ENCODE measurements at regions not wholly inside any gene's neighbourhood (a gene's known extent, or its start where the extent isn't known, plus 50 kb on each side); places are given as distances from the start of the nearest gene placed in this dataset.
"Not testable (repeated sequence)": the region's sequence is repeated elsewhere in the genome, so short reads cannot be mapped to it uniquely, and the experiment has no call there.

DNA sequence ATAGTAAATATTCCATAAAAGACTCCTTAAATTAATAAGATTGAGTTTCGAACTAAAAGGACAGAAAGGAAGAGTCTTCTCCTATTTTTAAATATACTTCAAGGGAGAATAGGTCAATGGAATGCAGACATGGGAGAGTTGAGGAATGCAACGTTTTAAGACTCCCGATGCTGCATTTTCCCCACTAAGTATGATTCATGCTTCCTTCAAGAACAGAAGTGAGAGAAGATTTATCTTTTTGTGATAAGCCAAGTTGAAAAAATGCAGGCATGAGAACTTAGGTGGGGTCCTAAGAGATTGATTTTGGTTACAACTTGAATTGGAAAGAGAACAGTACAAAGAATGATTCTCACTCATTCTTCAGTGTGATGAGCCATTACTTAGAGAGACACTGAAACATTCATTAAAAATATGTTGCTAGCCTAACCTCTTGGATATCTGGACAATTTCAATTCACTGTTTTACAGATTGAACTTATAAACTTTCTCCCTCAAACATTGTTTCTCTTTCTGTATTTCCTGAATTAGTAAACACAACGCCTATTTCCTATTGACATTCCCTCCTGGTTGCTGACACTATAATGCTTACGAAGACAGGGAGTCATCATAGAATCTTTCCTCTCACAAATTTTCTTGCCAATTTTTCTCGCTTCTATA lies 1666.1 kb upstream of the WWC1 start:
- H3K27ac Mint-ChIP-seq (ENCODE audit: low read depth) = no peak overlapping the region
- no peak for DNase-seq (ENCODE audit: low spot score in 2 of 2)
- H3K4me3 Mint-ChIP-seq = no peak overlapping the region
- no peaks in the 10 kb centered on the region for H3K36me3 Mint-ChIP-seq (ENCODE audit: insufficient read depth)
- no peak for ATAC-seq (replicated peaks; ENCODE audit: extremely low read depth, poor library complexity, severe bottlenecking)
- no peaks in the 10 kb centered on the region for H3K27me3 Mint-ChIP-seq
- H3K4me1 Mint-ChIP-seq = no peaks in the 10 kb centered on the region
- peaks cover 9% of the 10 kb centered on the region for H3K9me3 Mint-ChIP-seq

DNA sequence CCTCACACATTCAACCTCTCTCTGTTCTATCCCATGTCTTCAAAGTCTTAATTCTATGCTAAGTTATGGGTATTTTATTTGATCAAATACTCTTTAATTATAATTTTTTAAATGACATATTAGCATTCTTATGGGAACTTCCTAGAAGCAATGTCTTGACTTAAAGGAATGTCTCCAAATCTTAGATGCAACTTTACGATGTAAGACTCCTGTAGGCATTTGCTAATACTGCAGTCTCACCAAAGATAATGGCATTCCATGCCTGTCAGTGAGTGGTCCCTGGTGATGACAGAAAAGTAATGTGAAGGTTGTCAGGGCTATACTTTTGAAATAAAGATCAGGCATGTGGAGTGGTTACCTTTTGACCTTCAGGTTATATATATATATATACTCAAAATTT lies 1654.2 kb upstream of the WWC1 start:
- H3K36me3 Mint-ChIP-seq (ENCODE audit: insufficient read depth) = peaks cover 1% of the 10 kb centered on the region
- peaks cover 10% of the 10 kb centered on the region for H3K9me3 Mint-ChIP-seq

DNA sequence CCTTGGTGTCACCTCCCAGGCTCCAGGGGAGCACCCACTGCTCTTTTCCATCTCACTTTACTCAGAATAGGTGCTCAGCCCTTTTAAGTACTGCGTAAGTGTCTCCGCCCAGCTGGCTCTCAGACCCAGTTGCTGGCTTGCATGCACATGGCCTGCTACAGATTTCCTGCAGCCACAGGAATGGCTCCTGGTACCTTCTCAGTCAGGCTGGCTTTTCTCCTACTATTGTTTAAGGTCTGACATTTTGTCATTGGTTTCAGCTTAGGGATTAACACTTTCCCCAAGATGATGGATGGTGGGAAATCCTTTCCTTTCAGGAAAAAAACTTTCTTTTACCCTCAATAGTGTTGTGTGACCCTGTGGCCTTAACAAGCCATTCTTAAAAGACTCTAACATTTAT lies 1652.3 kb upstream of the WWC1 start:
- Mint-ChIP-seq H3K4me1 (no peaks in the 10 kb centered on the region), H3K4me3 (no peak overlapping the region), H3K9me3 (peaks cover 10% of the 10 kb centered on the region), H3K27me3 (no peaks in the 10 kb centered on the region), H3K27ac (ENCODE audit: low read depth) (no peak overlapping the region), H3K36me3 (ENCODE audit: insufficient read depth) (peaks cover 1% of the 10 kb centered on the region)
- ATAC-seq (replicated peaks; ENCODE audit: extremely low read depth, poor library complexity, severe bottlenecking) (no peak), DNase-seq (ENCODE audit: low spot score in 2 of 2) (no peak)

More for the DNA sequence above, 1654.2 kb upstream of the WWC1 start:
- Mint-ChIP-seq H3K27me3 (no peaks in the 10 kb centered on the region), H3K27ac (ENCODE audit: low read depth) (no peak overlapping the region), H3K4me1 (no peaks in the 10 kb centered on the region), H3K4me3 (no peak overlapping the region)
- no peak for DNase-seq (ENCODE audit: low spot score in 2 of 2)
- ATAC-seq (replicated peaks; ENCODE audit: extremely low read depth, poor library complexity, severe bottlenecking) = no peak

- ATAC-seq (replicated peaks; ENCODE audit: extremely low read depth, poor library complexity, severe bottlenecking); DNase-seq (ENCODE audit: low spot score in 2 of 2); H3K36me3 Mint-ChIP-seq (ENCODE audit: insufficient read depth); H3K4me3 Mint-ChIP-seq; H3K27me3 Mint-ChIP-seq; H3K4me1 Mint-ChIP-seq; H3K27ac Mint-ChIP-seq (ENCODE audit: low read depth): not testable (repeated sequence)
- peaks cover 18% of the 10 kb centered on the region for H3K9me3 Mint-ChIP-seq
These were observed 1651.3 kb upstream of the WWC1 start for GRCh38 chr5:166640136-166640535.

DNA sequence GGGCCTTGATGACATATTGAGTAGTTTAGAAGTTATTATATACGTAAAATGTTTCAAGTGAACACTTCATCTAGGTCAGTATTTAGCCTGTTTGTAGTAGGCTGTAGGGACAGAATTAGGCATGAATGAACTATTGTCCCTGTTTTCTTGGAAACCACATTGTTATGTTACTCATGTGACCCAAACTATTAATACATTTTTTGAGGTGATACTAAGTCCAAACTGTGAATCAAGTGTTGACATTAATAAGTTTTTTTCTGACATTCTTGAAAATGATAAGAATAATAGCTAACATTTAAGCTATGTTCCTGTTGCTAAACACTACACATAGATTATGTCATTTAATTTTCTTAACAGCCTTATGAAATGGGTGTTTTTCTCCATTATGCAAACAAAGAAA lies 1642.7 kb upstream of the WWC1 start:
- Mint-ChIP-seq H3K4me1 (no peaks in the 10 kb centered on the region), H3K4me3 (no peak overlapping the region), H3K9me3 (peaks cover 12% of the 10 kb centered on the region), H3K27ac (ENCODE audit: low read depth) (no peak overlapping the region), H3K27me3 (no peaks in the 10 kb centered on the region), H3K36me3 (ENCODE audit: insufficient read depth) (no peaks in the 10 kb centered on the region)
- DNase-seq (ENCODE audit: low spot score in 2 of 2) (no peak), ATAC-seq (replicated peaks; ENCODE audit: extremely low read depth, poor library complexity, severe bottlenecking) (no peak)

DNA sequence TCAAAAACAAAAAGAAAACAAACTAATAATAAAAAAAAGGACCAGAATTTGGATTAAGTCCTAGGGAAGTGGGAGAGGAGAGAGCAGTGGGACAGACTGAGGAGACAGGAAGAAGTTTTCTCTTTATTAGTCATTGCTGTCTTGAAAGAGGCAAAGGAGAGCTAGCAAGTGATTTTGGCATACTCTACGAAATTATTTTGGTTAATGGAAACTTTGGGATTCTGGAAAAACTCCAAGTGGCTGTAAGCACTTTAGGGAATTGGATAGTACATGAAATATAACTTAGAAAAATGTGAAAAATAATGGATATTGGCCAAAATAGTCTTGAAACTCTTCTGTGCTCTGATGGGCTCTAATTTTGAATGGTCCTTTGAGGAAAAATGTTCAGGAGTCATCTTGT lies 1641.8 kb upstream of the WWC1 start:
- peaks cover 10% of the 10 kb centered on the region for H3K9me3 Mint-ChIP-seq
- H3K27ac Mint-ChIP-seq (ENCODE audit: low read depth) = no peak overlapping the region
- no peak overlapping the region for H3K4me3 Mint-ChIP-seq
- H3K4me1 Mint-ChIP-seq = no peaks in the 10 kb centered on the region
- DNase-seq (ENCODE audit: low spot score in 2 of 2) (no peak), ATAC-seq (replicated peaks; ENCODE audit: extremely low read depth, poor library complexity, severe bottlenecking) (no peak)
- no peaks in the 10 kb centered on the region for H3K36me3 Mint-ChIP-seq (ENCODE audit: insufficient read depth)
- no peaks in the 10 kb centered on the region for H3K27me3 Mint-ChIP-seq

GRCh38 chr5:166651234-166651633 lies 1640.2 kb upstream of the WWC1 start:
- H3K4me3 Mint-ChIP-seq = no peak overlapping the region
- peaks cover 8% of the 10 kb centered on the region for H3K9me3 Mint-ChIP-seq
- no peak overlapping the region for H3K27ac Mint-ChIP-seq (ENCODE audit: low read depth)

GRCh38 chr5:166671811-166672210 lies 1619.6 kb upstream of the WWC1 start:
- no peak overlapping the region for H3K27ac Mint-ChIP-seq (ENCODE audit: low read depth)
- no peaks in the 10 kb centered on the region for H3K4me1 Mint-ChIP-seq
- no peak overlapping the region for H3K4me3 Mint-ChIP-seq
- no peak for ATAC-seq (replicated peaks; ENCODE audit: extremely low read depth, poor library complexity, severe bottlenecking)
- H3K27me3 Mint-ChIP-seq = no peaks in the 10 kb centered on the region
- peaks cover 7% of the 10 kb centered on the region for H3K9me3 Mint-ChIP-seq
- no peaks in the 10 kb centered on the region for H3K36me3 Mint-ChIP-seq (ENCODE audit: insufficient read depth)
- no peak for DNase-seq (ENCODE audit: low spot score in 2 of 2)

More at GRCh38 chr5:166651234-166651633, 1640.2 kb upstream of the WWC1 start:
- no peaks in the 10 kb centered on the region for H3K27me3 Mint-ChIP-seq
- DNase-seq (ENCODE audit: low spot score in 2 of 2) (no peak), ATAC-seq (replicated peaks; ENCODE audit: extremely low read depth, poor library complexity, severe bottlenecking) (no peak)
- H3K4me1 Mint-ChIP-seq = no peaks in the 10 kb centered on the region
- H3K36me3 Mint-ChIP-seq (ENCODE audit: insufficient read depth) = no peaks in the 10 kb centered on the region

- Mint-ChIP-seq H3K27me3 (no peaks in the 10 kb centered on the region), H3K36me3 (ENCODE audit: insufficient read depth) (no peaks in the 10 kb centered on the region), H3K9me3 (peaks cover 7% of the 10 kb centered on the region), H3K4me1 (no peaks in the 10 kb centered on the region), H3K27ac (ENCODE audit: low read depth) (no peak overlapping the region), H3K4me3 (no peak overlapping the region)
- no peak for DNase-seq (ENCODE audit: low spot score in 2 of 2)
- ATAC-seq (replicated peaks; ENCODE audit: extremely low read depth, poor library complexity, severe bottlenecking) = no peak
These were observed 1619.0 kb upstream of the WWC1 start for GRCh38 chr5:166672431-166672830.

DNA sequence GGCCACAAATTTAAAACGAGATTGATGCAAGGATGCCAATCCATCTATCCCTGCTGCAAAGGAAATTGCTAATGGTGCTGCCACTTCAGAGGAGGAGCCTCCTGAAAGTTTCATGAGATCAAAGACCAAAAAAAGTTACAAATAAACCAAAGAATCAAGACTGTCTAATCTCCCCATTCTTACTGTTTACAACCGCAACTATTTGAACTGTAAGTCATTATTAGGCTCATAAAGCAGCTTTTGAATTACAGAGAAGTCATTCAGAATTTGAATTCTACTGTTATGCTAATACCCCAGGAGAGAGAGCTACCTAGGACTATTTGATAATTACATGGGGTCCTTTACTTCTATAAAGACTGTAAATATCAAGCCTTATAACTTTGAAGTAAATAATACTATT lies 1613.6 kb upstream of the WWC1 start:
- Mint-ChIP-seq H3K4me1 (no peaks in the 10 kb centered on the region), H3K9me3 (peaks cover 11% of the 10 kb centered on the region), H3K4me3 (no peak overlapping the region), H3K27ac (ENCODE audit: low read depth) (no peak overlapping the region), H3K36me3 (ENCODE audit: insufficient read depth) (no peaks in the 10 kb centered on the region), H3K27me3 (no peaks in the 10 kb centered on the region)
- DNase-seq (ENCODE audit: low spot score in 2 of 2) = no peak
- no peak for ATAC-seq (replicated peaks; ENCODE audit: extremely low read depth, poor library complexity, severe bottlenecking)

DNA sequence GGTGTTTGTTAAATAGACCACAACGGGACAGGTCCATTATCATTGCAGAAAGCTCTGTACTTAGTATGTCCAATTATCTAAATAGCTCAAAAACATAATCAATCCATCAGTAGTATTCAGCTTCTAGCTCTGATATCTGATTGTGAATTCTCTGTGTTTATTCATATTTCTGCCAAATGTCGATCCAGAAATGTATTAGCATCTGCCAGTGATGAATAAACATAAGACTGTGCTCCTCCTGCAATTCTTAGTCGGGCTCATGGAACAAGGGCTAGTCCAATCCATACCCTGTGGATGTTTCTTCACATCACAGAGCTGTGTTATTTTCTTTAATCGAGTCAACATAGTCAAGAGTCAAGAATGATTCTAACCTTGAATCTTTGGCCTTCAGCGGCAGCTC lies 1612.1 kb upstream of the WWC1 start:
- H3K27ac Mint-ChIP-seq (ENCODE audit: low read depth) = no peak overlapping the region
- no peaks in the 10 kb centered on the region for H3K36me3 Mint-ChIP-seq (ENCODE audit: insufficient read depth)
- H3K4me1 Mint-ChIP-seq = no peaks in the 10 kb centered on the region
- no peak for ATAC-seq (replicated peaks; ENCODE audit: extremely low read depth, poor library complexity, severe bottlenecking)
- H3K9me3 Mint-ChIP-seq = peaks cover 17% of the 10 kb centered on the region
- DNase-seq (ENCODE audit: low spot score in 2 of 2) = no peak
- H3K4me3 Mint-ChIP-seq = no peak overlapping the region
- no peaks in the 10 kb centered on the region for H3K27me3 Mint-ChIP-seq

- Mint-ChIP-seq H3K9me3 (peaks cover 7% of the 10 kb centered on the region), H3K36me3 (ENCODE audit: insufficient read depth) (no peaks in the 10 kb centered on the region), H3K4me1 (no peaks in the 10 kb centered on the region), H3K4me3 (no peak overlapping the region), H3K27ac (ENCODE audit: low read depth) (no peak overlapping the region), H3K27me3 (no peaks in the 10 kb centered on the region)
- DNase-seq (ENCODE audit: low spot score in 2 of 2) (no peak), ATAC-seq (replicated peaks; ENCODE audit: extremely low read depth, poor library complexity, severe bottlenecking) (no peak)
These were observed 1596.1 kb upstream of the WWC1 start for GRCh38 chr5:166695326-166695725.

GRCh38 chr5:166708291-166708690 lies 1583.2 kb upstream of the WWC1 start:
- no peak for ATAC-seq (replicated peaks; ENCODE audit: extremely low read depth, poor library complexity, severe bottlenecking)
- Mint-ChIP-seq H3K36me3 (ENCODE audit: insufficient read depth) (no peaks in the 10 kb centered on the region), H3K9me3 (peaks cover 18% of the 10 kb centered on the region), H3K4me1 (no peaks in the 10 kb centered on the region), H3K27me3 (no peaks in the 10 kb centered on the region), H3K4me3 (no peak overlapping the region), H3K27ac (ENCODE audit: low read depth) (no peak overlapping the region)
- DNase-seq (ENCODE audit: low spot score in 2 of 2) = no peak
